ENCODE measurements at regions not wholly inside any gene's neighbourhood (a gene's known extent, or its start where the extent isn't known, plus 50 kb on each side); places are given as distances from the start of the nearest gene placed in this dataset.

DNA sequence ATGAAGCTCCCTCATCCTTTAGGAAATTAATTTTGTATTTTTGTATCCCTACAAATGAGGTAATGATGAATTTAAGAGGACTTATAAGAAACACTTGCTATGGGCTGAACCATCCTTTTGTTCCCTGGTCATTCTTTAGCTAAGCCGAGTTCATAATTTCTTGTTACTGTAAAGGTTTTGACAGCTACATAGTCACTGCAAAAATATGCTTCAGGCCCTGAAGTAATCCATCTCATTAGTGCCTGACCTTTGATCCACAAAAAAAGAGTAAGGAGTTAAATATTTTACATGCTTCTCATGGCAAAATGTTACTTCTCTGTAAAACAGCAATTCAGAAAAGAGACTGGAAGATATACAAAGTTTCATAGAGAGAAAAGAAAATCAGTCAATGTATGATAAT, 290.6 kb upstream of the SLIT2 start:
- H3K4me3 ChIP-seq: no peak overlapping the region
- TF ChIP-seq POLR2A (IDR thresholded peaks at IDR 0.05) (no peak), CTCF (IDR thresholded peaks at IDR 0.05) (no peak)
- H3K27ac ChIP-seq: no peak overlapping the region
- DNase-seq (no peak), ATAC-seq (no peak)
- peaks cover 0 to 6% (median 0%) of the 10 kb centered on the region in 12 donors for H3K9me3 ChIP-seq
- no peaks in the 10 kb centered on the region for H3K36me3 ChIP-seq
- no peaks in the 10 kb centered on the region for H3K27me3 ChIP-seq
- no peaks in the 10 kb centered on the region for H3K4me1 ChIP-seq
- 66 to 79% (median 72%) methylated on average over 1 of the region's 1 CpG for WGBS, 4 donors
- intact Hi-C loops (cut with DNase I): no loop called here

GRCh38 chr4:19958848-19959247, 292.9 kb upstream of the SLIT2 start:
- H3K4me3 ChIP-seq: no peak overlapping the region
- WGBS, 4 donors: 86 to 93% (median 90%) methylated on average over 2 of the region's 2 CpGs
- intact Hi-C loops (cut with DNase I): no loop called here
- ATAC-seq: no peak
- TF ChIP-seq POLR2A (IDR thresholded peaks at IDR 0.05) (no peak), CTCF (IDR thresholded peaks at IDR 0.05) (no peak)
- no peaks in the 10 kb centered on the region for H3K36me3 ChIP-seq
- H3K27ac ChIP-seq: no peak overlapping the region
- H3K27me3 ChIP-seq: no peaks in the 10 kb centered on the region
- H3K9me3 ChIP-seq: peaks cover 0 to 5% (median 0%) of the 10 kb centered on the region in 12 donors
- no peaks in the 10 kb centered on the region for H3K4me1 ChIP-seq
- no peak for DNase-seq

DNA sequence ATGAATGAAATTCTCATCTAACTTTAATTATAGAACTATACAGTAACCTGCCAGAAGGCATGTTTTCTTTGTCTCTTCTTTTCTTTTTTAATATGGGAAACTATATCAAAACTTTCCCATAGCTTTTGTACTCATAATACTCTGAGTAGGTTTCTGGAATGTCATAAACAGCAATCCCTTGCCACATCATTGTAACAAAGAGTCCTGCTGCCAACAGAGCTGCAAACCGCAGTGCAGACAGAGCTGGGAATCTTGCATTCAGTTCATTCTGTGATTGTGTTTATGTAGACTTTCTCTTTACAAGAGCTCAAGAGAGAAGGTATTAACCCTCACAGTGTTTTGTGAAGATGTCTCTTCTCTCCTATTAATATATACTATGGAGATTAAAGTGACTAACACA, 304.4 kb upstream of the SLIT2 start:
- WGBS, 4 donors: 72 to 92% (median 75%) methylated on average over 1 of the region's 1 CpG
- intact Hi-C loops (cut with DNase I): no loop called here
- no peak for DNase-seq
- Histone ChIP-seq H3K4me3 (no peak overlapping the region), H3K27me3 (no peaks in the 10 kb centered on the region), H3K4me1 (peaks cover 0 to 11% (median 0%) of the 10 kb centered on the region in 12 donors), H3K27ac (no peak overlapping the region), H3K9me3 (peaks cover 0 to 7% (median 0%) of the 10 kb centered on the region in 12 donors), H3K36me3 (no peaks in the 10 kb centered on the region)
- no peak for TF ChIP-seq POLR2A (IDR thresholded peaks at IDR 0.05)
- TF ChIP-seq CTCF (IDR thresholded peaks at IDR 0.05): no peak
- ATAC-seq: no peak

DNA sequence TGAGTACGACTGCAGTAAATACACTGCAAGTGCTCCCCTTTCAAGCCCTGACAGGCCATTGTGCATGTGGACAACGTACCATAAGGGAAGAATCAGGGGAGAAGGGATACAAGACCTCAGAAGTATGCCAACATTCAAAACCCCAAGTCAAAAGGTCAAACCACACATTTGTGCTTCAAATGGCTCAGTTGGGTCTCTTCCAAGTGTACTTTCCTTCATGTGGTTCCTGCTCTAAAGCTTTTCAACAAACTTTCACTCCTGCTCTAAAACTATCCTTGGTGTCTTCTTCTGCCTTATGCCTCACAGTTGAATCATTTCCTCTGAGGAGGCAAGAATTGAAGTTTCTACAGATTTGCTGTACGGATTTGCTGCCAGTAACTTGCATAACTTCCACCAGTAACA, 305.7 kb upstream of the SLIT2 start:
- no peaks in the 10 kb centered on the region for H3K27me3 ChIP-seq
- ATAC-seq (no peak), DNase-seq (no peak)
- no peaks in the 10 kb centered on the region for H3K9me3 ChIP-seq
- no peaks in the 10 kb centered on the region for H3K36me3 ChIP-seq
- no peak overlapping the region for H3K27ac ChIP-seq
- no peak overlapping the region for H3K4me3 ChIP-seq
- peaks cover 0 to 11% (median 0%) of the 10 kb centered on the region in 12 donors for H3K4me1 ChIP-seq
- intact Hi-C loops (cut with DNase I): no loop called here
- 74 to 77% (median 76%) methylated on average over 3 of the region's 3 CpGs for WGBS, 4 donors
- TF ChIP-seq CTCF (IDR thresholded peaks at IDR 0.05) (no peak), POLR2A (IDR thresholded peaks at IDR 0.05) (no peak)

Data from heart left ventricle (tissue), 16 donors.